Mesenchymal stem cell (in vitro differentiated cells and primary cell): ENCODE measurements at regions not wholly inside any gene's neighbourhood (a gene's known extent, or its start where the extent isn't known, plus 50 kb on each side); places are given as distances from the start of the nearest gene placed in this dataset.

ENCODE experiments used
- DNase-seq: peaks from one replicate; pipeline ENCODE4 v3.0.0-alpha.2; 2013
- H2AFZ ChIP-seq: one replicate; pipeline ENCODE4 v1.6.1; 2013; ENCODE audit warnings: low read depth, mild to moderate bottlenecking, control low read depth, inconsistent platforms, low read length, moderate library complexity
- H2AK5ac ChIP-seq: 2 replicates; pipeline ENCODE4 v1.6.1; 2013; ENCODE audit warnings: low read length, moderate library complexity, mild to moderate bottlenecking, inconsistent platforms; ENCODE audit not compliant: severe bottlenecking
- H2BK120ac ChIP-seq: one replicate; pipeline ENCODE4 v1.6.1; 2013; ENCODE audit warnings: low read depth, mild to moderate bottlenecking, inconsistent platforms, low read length, moderate library complexity
- H2BK12ac ChIP-seq, 2 experiments: one replicate each; pipeline ENCODE4 v1.6.1; 2013; ENCODE audit warnings: inconsistent platforms in 2 of 2, low read length in 2 of 2, mild to moderate bottlenecking in 2 of 2, moderate library complexity in 2 of 2, control low read depth in 1 of 2
- H2BK15ac ChIP-seq: one replicate; pipeline ENCODE4 v1.6.1; 2013; ENCODE audit warnings: mild to moderate bottlenecking, low read depth, inconsistent platforms; ENCODE audit not compliant: poor library complexity, severe bottlenecking
- H2BK5ac ChIP-seq: 2 replicates; pipeline ENCODE4 v1.6.1; 2013; ENCODE audit warnings: low read depth, mild to moderate bottlenecking, low read length, control low read depth, inconsistent platforms; ENCODE audit not compliant: poor library complexity, severe bottlenecking
- H3K14ac ChIP-seq, 2 experiments: one replicate each; pipeline ENCODE4 v1.6.1; 2013; ENCODE audit warnings: inconsistent platforms in 2 of 2, low read length in 2 of 2, control low read depth in 1 of 2, mild to moderate bottlenecking in 1 of 2, moderate library complexity in 1 of 2
- H3K18ac ChIP-seq, 2 experiments: one replicate each; pipeline ENCODE4 v1.6.1; 2013; ENCODE audit warnings: inconsistent platforms in 2 of 2, low read length in 2 of 2, control low read depth in 1 of 2, low read depth in 1 of 2, mild to moderate bottlenecking in 1 of 2
- H3K23ac ChIP-seq, 2 experiments: one replicate each; pipeline ENCODE4 v1.6.1; 2013; ENCODE audit warnings: inconsistent platforms in 2 of 2, low read length in 2 of 2, mild to moderate bottlenecking in 2 of 2, moderate library complexity in 2 of 2, control low read depth in 1 of 2
- H3K27ac ChIP-seq: 2 replicates; pipeline ENCODE4 v1.5.1; 2013; ENCODE audit warnings: mild to moderate bottlenecking, moderate library complexity, low read length, control low read depth, inconsistent platforms; ENCODE audit not compliant: poor library complexity, severe bottlenecking
- H3K27me3 ChIP-seq, 2 experiments: 2 replicates each; pipeline versions ENCODE4 v1.6.1 to v1.7.0; 2013; ENCODE audit warnings: low read length in 2 of 2, mild to moderate bottlenecking in 2 of 2, moderate library complexity in 2 of 2, control low read depth in 1 of 2, inconsistent platforms in 1 of 2; ENCODE audit not compliant: control insufficient read depth in 1 of 2, insufficient read depth in 1 of 2
- H3K36me3 ChIP-seq, 2 experiments: 2 replicates each; pipeline versions ENCODE4 v1.6.1 to v1.7.0; 2013; ENCODE audit warnings: low read length in 2 of 2, control low read depth in 1 of 2, inconsistent platforms in 1 of 2, low read depth in 1 of 2, mild to moderate bottlenecking in 1 of 2; ENCODE audit not compliant: insufficient read depth in 2 of 2, control insufficient read depth in 1 of 2
- H3K4ac ChIP-seq, 2 experiments: one replicate each; pipeline ENCODE4 v1.6.1; 2013; ENCODE audit warnings: inconsistent platforms in 2 of 2, low read length in 2 of 2, mild to moderate bottlenecking in 2 of 2, moderate library complexity in 2 of 2, control low read depth in 1 of 2, low read depth in 1 of 2
- H3K4me1 ChIP-seq: 2 replicates; pipeline ENCODE4 v1.6.1; 2013; ENCODE audit warnings: low read depth, low read length, control low read depth; ENCODE audit not compliant: control insufficient read depth, insufficient read depth
- H3K4me2 ChIP-seq: 2 replicates; pipeline ENCODE4 v1.6.1; 2013; ENCODE audit warnings: low read length, mild to moderate bottlenecking, inconsistent platforms; ENCODE audit not compliant: poor library complexity, severe bottlenecking
- H3K4me3 ChIP-seq, 2 experiments: 2 replicates each; pipeline versions ENCODE4 v1.5.1 to v1.7.0; 2013; ENCODE audit warnings: low read length in 2 of 2, mild to moderate bottlenecking in 2 of 2, control low read depth in 1 of 2, low read depth in 1 of 2; ENCODE audit not compliant: insufficient read depth in 1 of 2
- H3K79me1 ChIP-seq: replicated peaks from 2 replicates; pipeline ENCODE4 v1.6.1; 2013; ENCODE audit warnings: mild to moderate bottlenecking, control low read depth, low read length, inconsistent platforms; ENCODE audit not compliant: poor library complexity, severe bottlenecking
- H3K9ac ChIP-seq: 2 replicates; pipeline ENCODE4 v1.7.0; 2013; ENCODE audit warnings: mild to moderate bottlenecking, low read length, moderate library complexity
- H3K9me3 ChIP-seq: 2 replicates; pipeline ENCODE4 v1.7.0; 2013; ENCODE audit warnings: mild to moderate bottlenecking, low read length; ENCODE audit not compliant: control insufficient read depth
- H4K8ac ChIP-seq: one replicate; pipeline ENCODE4 v1.6.1; 2013; ENCODE audit warnings: inconsistent platforms, mild to moderate bottlenecking, low read length, moderate library complexity
- H4K91ac ChIP-seq: one replicate; pipeline ENCODE4 v1.6.1; 2013; ENCODE audit warnings: mild to moderate bottlenecking, low read length, inconsistent platforms
- WGBS: methylation state at CpG from one replicate; pipeline ENCODE4 v1.1.7; 2013; ENCODE audit warnings: mixed read lengths; 5-methylcytosine and 5-hydroxymethylcytosine counted together

GRCh38 chr21:26405735-26406361 lies 167.2 kb downstream of the CYYR1 start:
- no peaks in the 10 kb centered on the region for H3K27me3 ChIP-seq
- WGBS, result 48% methylated on average over 9 of the region's 9 CpGs
- H3K79me1 ChIP-seq, result no peaks in the 10 kb centered on the region
- H4K91ac ChIP-seq, result peak overlapping the region; percentile 74
- H2AFZ ChIP-seq, result no peak overlapping the region
- H2BK120ac ChIP-seq, result no peak overlapping the region
- no peaks in the 10 kb centered on the region for H3K9me3 ChIP-seq
- peak; percentile 79 for DNase-seq
- no peak overlapping the region for H2BK5ac ChIP-seq
- H3K18ac ChIP-seq, result peak overlapping the region; percentile 40 to 73
- H3K4me1 ChIP-seq, result peaks cover 10% of the 10 kb centered on the region
- no peak overlapping the region for H3K23ac ChIP-seq
- H2AK5ac ChIP-seq, result no peak overlapping the region
- peak overlapping the region; percentile 6 for H3K9ac ChIP-seq
- peak overlapping the region in 1 of 2 experiments; percentile 41 for H3K4me3 ChIP-seq
- H3K4ac ChIP-seq, result no peak overlapping the region
- H3K14ac ChIP-seq, result peak overlapping the region in 1 of 2 experiments; percentile 22
- peak overlapping the region; percentile 40 for H3K27ac ChIP-seq
- peak overlapping the region in 1 of 2 experiments; percentile 22 for H2BK12ac ChIP-seq
- H3K36me3 ChIP-seq, result no peaks in the 10 kb centered on the region
- no peak overlapping the region for H2BK15ac ChIP-seq
- peak overlapping the region; percentile 27 for H4K8ac ChIP-seq
- peak overlapping the region; percentile 20 for H3K4me2 ChIP-seq

GRCh38 chr21:26405071-26405470 lies 168.0 kb downstream of the CYYR1 start:
- Histone ChIP-seq H3K79me1 (no peaks in the 10 kb centered on the region), H4K91ac (no peak overlapping the region), H3K4ac (no peak overlapping the region), H2BK15ac (no peak overlapping the region), H3K14ac (no peak overlapping the region), H2BK120ac (no peak overlapping the region), H3K4me3 (no peak overlapping the region), H3K4me2 (no peak overlapping the region), H4K8ac (no peak overlapping the region), H3K27ac (peak overlapping the region; percentile 40), H3K18ac (no peak overlapping the region), H3K9ac (peak overlapping the region; percentile 6), H2BK12ac (no peak overlapping the region), H2BK5ac (no peak overlapping the region), H2AFZ (no peak overlapping the region), H3K9me3 (no peaks in the 10 kb centered on the region), H2AK5ac (no peak overlapping the region), H3K36me3 (no peaks in the 10 kb centered on the region), H3K27me3 (no peaks in the 10 kb centered on the region), H3K4me1 (peaks cover 10% of the 10 kb centered on the region), H3K23ac (no peak overlapping the region)
- peak; percentile 8 for DNase-seq
- WGBS, result 66% methylated on average over 4 of the region's 4 CpGs

- no peaks in the 10 kb centered on the region for H3K36me3 ChIP-seq
- no peak overlapping the region for H4K8ac ChIP-seq
- 91% methylated on average over 7 of the region's 7 CpGs for WGBS
- H3K79me1 ChIP-seq, result no peaks in the 10 kb centered on the region
- H3K18ac ChIP-seq, result no peak overlapping the region
- no peak overlapping the region for H3K9ac ChIP-seq
- H2BK12ac ChIP-seq, result no peak overlapping the region
- peak overlapping the region; percentile 2 for H3K27ac ChIP-seq
- H3K23ac ChIP-seq, result peak overlapping the region in 1 of 2 experiments; percentile 50
- H4K91ac ChIP-seq, result no peak overlapping the region
- H2BK15ac ChIP-seq, result no peak overlapping the region
- H2AFZ ChIP-seq, result no peak overlapping the region
- H3K14ac ChIP-seq, result no peak overlapping the region
- no peak overlapping the region for H3K4me2 ChIP-seq
- no peak overlapping the region for H3K4ac ChIP-seq
- DNase-seq, result no peak
- no peak overlapping the region for H2BK120ac ChIP-seq
- H3K9me3 ChIP-seq, result no peaks in the 10 kb centered on the region
- peaks cover 10% of the 10 kb centered on the region for H3K4me1 ChIP-seq
- no peaks in the 10 kb centered on the region for H3K27me3 ChIP-seq
- H3K4me3 ChIP-seq, result no peak overlapping the region
- H2AK5ac ChIP-seq, result peak overlapping the region; percentile 9
- H2BK5ac ChIP-seq, result no peak overlapping the region
Observed at GRCh38 chr21:26404288-26404687, 168.8 kb downstream of the CYYR1 start.

GRCh38 chr21:26403321-26403720 lies 169.8 kb downstream of the CYYR1 start:
- H4K91ac ChIP-seq, result no peak overlapping the region
- H3K9me3 ChIP-seq, result no peaks in the 10 kb centered on the region
- H2BK5ac ChIP-seq, result no peak overlapping the region
- H3K4me2 ChIP-seq, result no peak overlapping the region
- DNase-seq, result no peak
- H3K18ac ChIP-seq, result no peak overlapping the region
- no peak overlapping the region for H2BK15ac ChIP-seq
- no peak overlapping the region for H3K23ac ChIP-seq
- H3K4me3 ChIP-seq, result no peak overlapping the region
- H3K27me3 ChIP-seq, result no peaks in the 10 kb centered on the region
- H2AFZ ChIP-seq, result no peak overlapping the region
- H3K4me1 ChIP-seq, result peaks cover 10% of the 10 kb centered on the region
- no peak overlapping the region for H3K9ac ChIP-seq
- no peak overlapping the region for H3K4ac ChIP-seq
- no peak overlapping the region for H3K27ac ChIP-seq
- no peaks in the 10 kb centered on the region for H3K79me1 ChIP-seq
- no peak overlapping the region for H3K14ac ChIP-seq
- H4K8ac ChIP-seq, result no peak overlapping the region
- H2AK5ac ChIP-seq, result no peak overlapping the region
- no peak overlapping the region for H2BK120ac ChIP-seq
- H2BK12ac ChIP-seq, result no peak overlapping the region
- no peaks in the 10 kb centered on the region for H3K36me3 ChIP-seq
- 90% methylated on average over 2 of the region's 2 CpGs for WGBS
